NCI-H2081 (cell line): ENCODE measurements at regions not wholly inside any gene's neighbourhood (a gene's known extent, or its start where the extent isn't known, plus 50 kb on each side); places are given as distances from the start of the nearest gene placed in this dataset.

Experiments
- DNase-seq, 2 experiments: peaks; one replicate each; lab custom pipeline; 2025; lab: John Stamatoyannopoulos, UW

DNA sequence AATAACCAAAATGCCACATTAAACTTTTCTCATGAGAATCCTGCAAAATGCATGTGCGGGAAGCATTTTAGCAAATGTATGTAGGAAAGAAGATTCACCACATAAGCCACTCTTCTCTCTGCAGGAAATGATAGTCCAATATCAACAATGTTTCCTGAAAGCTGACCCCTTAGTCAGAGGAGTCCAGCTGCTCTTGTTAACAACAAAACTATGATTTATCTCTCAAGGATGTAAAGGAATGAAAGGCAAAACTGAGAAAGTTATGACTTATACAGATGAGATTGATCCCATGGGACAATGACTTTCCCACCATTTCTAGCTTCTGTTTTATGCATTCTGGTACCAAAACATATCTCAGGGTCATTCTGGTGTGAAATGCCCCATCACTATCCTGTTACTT lies 125.0 kb upstream of the EDNRA start:
- DNase-seq = no peak

DNA sequence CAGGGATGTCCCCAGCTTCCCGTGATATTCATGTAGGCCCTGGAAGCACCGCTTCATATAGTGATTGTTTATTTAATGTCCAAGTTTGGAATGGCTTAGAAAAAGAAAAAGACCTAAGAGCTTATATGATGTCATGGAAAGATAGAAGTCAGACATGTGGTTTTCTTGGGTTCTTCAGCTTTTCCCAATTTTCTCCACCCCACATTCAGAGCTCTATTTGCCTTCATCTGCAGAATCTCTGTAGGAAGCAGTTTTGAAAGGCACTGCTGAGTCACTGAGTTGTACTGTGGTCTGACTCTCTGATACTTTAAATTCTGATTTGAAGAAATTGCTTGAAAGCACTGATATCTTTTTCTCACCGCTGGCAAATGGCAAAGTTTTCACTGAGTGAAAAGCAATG lies 120.6 kb upstream of the EDNRA start:
- DNase-seq = no peak

- DNase-seq = no peak
Observed at GRCh38 chr4:147361726-147362125, 119.2 kb upstream of the EDNRA start.

GRCh38 chr4:147362938-147363337 lies 118.0 kb upstream of the EDNRA start:
- no peak for DNase-seq

- DNase-seq = no peak
Observed at GRCh38 chr4:147363514-147363913, 117.4 kb upstream of the EDNRA start.

GRCh38 chr4:147365396-147365795 lies 115.5 kb upstream of the EDNRA start:
- DNase-seq = no peak

GRCh38 chr4:147366164-147366563 lies 114.7 kb upstream of the EDNRA start:
- no peak for DNase-seq

DNA sequence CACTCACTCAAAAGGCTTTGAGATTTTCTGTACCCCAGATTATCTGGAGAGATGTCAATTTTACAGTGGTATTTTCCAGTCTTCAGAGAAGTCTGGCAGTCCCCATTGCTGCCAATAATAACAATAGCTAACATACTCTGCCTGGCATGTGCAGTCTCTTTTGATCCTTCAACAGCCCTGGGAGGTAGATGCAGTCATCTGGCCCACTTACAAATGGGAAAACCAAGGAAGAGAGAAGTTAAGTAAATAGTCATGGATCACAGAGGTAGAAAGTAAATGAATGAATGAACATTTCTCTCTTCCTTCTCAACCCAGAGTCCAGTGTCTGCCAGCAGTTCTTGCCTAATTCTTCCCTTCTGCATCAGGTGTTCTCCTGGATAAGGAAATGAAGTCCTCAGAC lies 113.0 kb upstream of the EDNRA start:
- DNase-seq = no peak

DNA sequence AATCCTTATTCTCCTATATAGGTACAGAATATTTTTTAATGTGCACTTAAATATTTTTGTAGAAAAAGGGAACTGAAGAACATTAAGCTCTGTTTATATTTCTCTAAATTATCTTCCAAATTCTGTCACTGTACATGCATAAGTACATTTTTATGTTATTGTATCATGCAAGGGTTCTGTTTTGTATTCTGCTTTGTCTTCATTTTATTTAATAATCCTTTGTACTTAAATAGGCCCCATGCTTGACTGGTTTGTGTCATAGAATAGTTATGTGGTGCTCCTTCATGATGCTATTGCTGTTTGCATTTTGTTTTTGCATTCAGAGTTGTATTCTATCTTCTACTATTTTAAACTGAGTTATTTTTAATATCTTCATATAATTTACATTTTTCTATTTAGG lies 111.9 kb upstream of the EDNRA start:
- no peak for DNase-seq

DNA sequence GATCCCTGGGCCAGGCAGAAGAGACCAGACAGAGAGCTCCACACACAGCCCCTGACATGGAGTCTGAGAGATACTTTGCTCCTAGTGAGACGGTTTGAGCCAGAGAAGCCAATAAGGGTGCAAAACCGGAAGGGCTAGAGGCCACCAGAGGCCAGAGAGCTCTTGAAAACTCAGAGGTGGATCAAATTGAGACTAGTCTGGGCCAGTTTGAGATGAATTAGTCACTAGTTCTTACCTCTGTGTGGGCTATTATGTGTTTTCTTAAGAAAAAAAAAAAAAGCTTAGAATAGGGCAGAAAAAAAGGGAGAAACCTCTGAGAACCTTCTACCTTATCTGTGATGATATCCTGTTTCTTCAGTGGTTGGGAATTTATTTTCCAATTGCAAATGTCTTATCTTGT lies 110.4 kb upstream of the EDNRA start:
- DNase-seq = no peak

GRCh38 chr4:147370881-147371280 lies 110.0 kb upstream of the EDNRA start:
- DNase-seq = no peak

DNA sequence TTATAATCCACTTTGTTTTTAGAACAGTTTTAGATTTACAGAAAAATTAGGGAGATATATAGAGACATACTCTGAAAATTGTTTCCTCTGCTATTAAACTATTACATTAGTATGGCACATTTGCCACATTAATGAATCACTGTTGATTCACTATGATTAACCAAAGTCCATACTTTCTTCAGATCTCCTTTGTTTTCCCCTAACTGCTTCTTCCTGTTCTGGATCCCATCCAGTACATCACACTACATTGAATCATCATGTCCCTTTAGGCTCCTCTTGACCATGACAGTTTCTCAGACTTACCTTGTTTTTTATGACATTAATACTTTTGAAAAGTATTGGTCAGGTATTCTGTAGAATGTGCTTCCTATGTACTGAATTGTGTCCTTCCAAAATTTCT lies 109.2 kb upstream of the EDNRA start:
- DNase-seq = no peak

- no peak for DNase-seq
Observed at GRCh38 chr4:147378780-147379179, 102.1 kb upstream of the EDNRA start.

GRCh38 chr4:147381749-147382148 lies 99.1 kb upstream of the EDNRA start:
- DNase-seq = no peak

DNA sequence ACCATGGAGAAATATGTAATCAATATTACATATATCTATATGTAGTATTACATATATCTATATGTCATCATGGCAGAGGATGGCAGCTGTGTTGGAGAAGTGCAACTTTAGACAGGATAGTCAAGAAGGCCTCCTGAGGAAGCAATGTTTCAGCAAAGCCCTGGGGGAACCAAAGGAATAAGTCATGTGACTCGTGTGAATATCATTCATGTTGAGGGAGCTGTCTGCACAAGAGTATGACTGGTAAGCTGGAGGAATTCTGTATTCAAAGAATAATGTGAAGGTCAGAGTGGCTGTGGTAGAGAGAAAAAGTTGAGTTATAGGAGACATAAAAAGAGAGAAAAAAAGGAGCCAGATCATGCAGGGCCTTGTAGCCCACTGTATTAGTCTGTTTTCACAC lies 92.9 kb upstream of the EDNRA start:
- DNase-seq = no peak

DNA sequence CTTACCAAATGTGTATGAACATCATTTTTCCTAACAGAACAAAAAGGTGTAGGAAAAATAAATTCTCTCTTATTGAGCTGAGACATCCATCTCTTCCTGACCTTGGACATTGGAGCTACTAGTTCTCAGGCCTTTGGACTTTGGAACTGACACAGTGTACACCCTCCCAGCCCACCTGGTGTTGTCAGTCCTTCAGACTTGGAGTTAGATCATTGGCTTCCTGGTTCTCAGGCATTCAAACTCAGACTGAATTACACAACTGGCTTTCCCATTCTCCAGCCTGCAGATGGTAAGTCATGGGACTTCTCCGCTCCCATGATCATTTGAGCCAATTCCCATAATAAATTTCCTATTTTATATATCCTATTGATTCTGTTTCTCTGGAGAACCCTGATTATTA lies 84.8 kb upstream of the EDNRA start:
- no peak for DNase-seq

DNA sequence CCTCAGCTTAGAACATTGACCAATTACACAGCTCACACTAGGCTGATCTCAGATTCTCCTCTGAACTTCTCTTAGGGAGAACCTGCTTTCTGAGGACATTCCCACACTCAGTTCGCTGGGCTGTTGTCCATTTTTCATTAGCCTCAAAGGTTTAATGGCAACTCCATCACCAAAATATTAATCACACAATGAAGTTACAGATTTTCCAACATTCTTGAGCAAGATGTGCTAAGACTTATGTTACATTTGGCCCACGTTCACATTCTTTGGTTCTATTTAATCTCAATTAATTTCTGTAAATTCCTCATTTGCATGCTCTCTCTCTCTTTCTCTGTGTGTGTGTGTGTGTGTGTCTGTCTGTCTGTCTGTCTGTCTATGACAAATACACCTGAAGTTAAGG lies 82.3 kb upstream of the EDNRA start:
- DNase-seq = no peak

- DNase-seq = no peak
Observed at GRCh38 chr4:147400721-147401120, 80.2 kb upstream of the EDNRA start.

DNA sequence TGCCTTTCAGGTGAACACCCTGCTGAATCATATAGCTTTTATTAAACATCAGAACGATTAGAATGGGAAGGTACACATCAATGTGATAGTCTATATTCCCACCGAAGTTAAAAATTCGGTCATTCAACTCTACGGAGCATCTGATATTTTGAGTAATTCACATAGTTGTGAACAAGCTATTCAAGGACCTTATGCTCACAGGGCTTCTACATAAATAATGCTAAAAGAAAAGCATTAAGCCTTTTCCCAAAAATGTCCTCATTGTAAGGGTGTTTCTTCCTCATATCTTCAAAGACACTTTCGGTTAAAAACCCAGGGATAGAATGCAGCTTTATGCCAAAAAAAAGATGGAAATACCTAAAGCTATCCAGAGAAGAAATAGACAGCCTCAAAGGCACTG lies 79.7 kb upstream of the EDNRA start:
- no peak for DNase-seq

- no peak for DNase-seq
Observed at GRCh38 chr4:147407261-147408045, 73.4 kb upstream of the EDNRA start.

DNA sequence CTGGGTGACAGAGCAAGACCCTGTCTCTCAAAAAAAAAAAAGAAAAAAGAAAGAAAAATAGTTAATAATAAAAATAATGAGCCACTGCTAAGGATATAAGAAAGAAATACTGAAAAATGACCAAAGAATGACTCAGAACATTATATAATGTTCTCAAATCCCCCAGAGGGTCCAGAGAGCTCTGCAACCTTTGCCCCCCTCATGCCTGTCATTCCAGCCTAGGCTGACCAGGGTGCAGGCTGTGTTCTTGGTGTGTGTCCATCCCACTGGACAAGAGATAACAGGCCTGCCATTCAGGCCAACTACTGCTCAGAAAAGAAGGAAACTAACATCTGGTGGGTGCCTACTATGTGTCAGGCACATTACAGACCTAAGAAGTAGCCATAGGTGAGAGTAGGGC lies 72.7 kb upstream of the EDNRA start:
- DNase-seq = no peak

- no peak for DNase-seq
Observed at GRCh38 chr4:147409350-147409749, 71.5 kb upstream of the EDNRA start.

- no peak for DNase-seq
Observed at GRCh38 chr4:147418226-147418625, 62.7 kb upstream of the EDNRA start.

DNA sequence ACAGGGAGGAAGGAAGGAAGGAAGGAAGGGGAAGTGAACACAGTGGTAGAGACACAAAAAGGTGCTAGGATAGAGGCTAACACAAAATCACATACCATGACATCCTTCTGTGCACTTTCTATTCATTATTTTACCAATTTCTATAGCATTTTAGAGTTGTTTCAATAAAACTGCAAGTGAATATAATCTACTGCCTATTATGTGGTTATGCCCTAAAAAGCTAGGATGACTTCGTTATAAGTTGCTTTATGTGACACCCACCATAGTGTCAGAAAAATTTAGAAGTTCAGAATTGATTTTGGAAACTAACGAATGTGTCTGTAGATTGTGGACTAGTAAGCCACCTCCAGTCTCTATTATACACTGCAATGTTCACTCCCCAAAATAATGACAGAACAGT lies 59.4 kb upstream of the EDNRA start:
- DNase-seq = no peak
